Sigmoid colon (tissue), 4 donors: ENCODE measurements at regions not wholly inside any gene's neighbourhood (a gene's known extent, or its start where the extent isn't known, plus 50 kb on each side); places are given as distances from the start of the nearest gene placed in this dataset.

Experiments used
- EP300 ChIP-seq, 4 donors: sonication (generic); formaldehyde crosslinking; IDR thresholded peaks; one replicate each; pipeline ENCODE4 v1.6.1; 2017; ENCODE audit warnings: antibody characterized with exemption in 4 of 4
- POLR2A ChIP-seq, 2 donors: fragments of 450-650 bp; IDR thresholded peaks; one replicate each; pipeline ENCODE4 v1.6.1; 2016; ENCODE audit warnings: antibody characterized with exemption in 2 of 2, mild to moderate bottlenecking in 2 of 2, moderate library complexity in 2 of 2
- POLR2AphosphoS5 ChIP-seq, 4 donors: sonication (generic); formaldehyde crosslinking; IDR thresholded peaks; one replicate each; pipeline ENCODE4 v1.6.1; 2017; ENCODE audit warnings: antibody characterized with exemption in 4 of 4
- TF ChIP-seq, protein P1 (sequence below), 4 experiments: fragments of 450-650 bp in 3 of 4; fragments of 200-600 bp in 1 of 4; IDR thresholded peaks; one replicate each; pipeline ENCODE4 v1.5.1; 2016 to 2019; ENCODE audit warnings: antibody characterized with exemption in 4 of 4, mild to moderate bottlenecking in 3 of 4, moderate library complexity in 2 of 4

DNA sequence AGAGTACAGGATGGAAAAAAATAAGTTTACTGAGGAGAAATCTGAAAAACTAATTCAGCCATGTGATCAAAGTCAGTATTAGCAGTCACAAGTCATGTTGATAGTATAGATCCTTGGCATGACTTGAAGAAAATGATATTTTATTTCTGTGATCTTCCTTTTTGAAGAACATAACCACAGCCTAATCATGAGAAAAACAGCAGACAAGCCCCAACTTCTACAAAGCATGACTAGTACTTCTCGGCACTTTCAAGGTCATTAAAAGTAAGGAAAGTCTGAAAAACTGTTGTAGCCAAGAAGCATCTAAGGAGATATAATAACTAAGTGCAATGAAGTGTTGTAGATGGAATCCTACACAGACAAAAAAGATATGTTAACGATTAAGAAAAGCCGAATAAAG is 264.1 kb upstream of the FOXG1 start:
- TF ChIP-seq POLR2A (IDR thresholded peaks at IDR 0.05): no peak
- TF ChIP-seq, protein P1, sequence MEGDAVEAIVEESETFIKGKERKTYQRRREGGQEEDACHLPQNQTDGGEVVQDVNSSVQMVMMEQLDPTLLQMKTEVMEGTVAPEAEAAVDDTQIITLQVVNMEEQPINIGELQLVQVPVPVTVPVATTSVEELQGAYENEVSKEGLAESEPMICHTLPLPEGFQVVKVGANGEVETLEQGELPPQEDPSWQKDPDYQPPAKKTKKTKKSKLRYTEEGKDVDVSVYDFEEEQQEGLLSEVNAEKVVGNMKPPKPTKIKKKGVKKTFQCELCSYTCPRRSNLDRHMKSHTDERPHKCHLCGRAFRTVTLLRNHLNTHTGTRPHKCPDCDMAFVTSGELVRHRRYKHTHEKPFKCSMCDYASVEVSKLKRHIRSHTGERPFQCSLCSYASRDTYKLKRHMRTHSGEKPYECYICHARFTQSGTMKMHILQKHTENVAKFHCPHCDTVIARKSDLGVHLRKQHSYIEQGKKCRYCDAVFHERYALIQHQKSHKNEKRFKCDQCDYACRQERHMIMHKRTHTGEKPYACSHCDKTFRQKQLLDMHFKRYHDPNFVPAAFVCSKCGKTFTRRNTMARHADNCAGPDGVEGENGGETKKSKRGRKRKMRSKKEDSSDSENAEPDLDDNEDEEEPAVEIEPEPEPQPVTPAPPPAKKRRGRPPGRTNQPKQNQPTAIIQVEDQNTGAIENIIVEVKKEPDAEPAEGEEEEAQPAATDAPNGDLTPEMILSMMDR (IDR thresholded peaks at IDR 0.05): no peak
- TF ChIP-seq EP300 (IDR thresholded peaks at IDR 0.05): no peak
- TF ChIP-seq POLR2AphosphoS5 (IDR thresholded peaks at IDR 0.05): no peak
